Activated CD4-positive, alpha-beta T cell treated with anti-CD3 and anti-CD28 coated beads, Interleukin-2, amount 50 U/mL, for 16 hours (primary cell): ENCODE measurements at regions not wholly inside any gene's neighbourhood (a gene's known extent, or its start where the extent isn't known, plus 50 kb on each side); places are given as distances from the start of the nearest gene placed in this dataset.
A peak's percentile ranks its signal among the peaks of the same experiment; 100 is the strongest.
"Not testable (repeated sequence)": the region's sequence is repeated elsewhere in the genome, so short reads cannot be mapped to it uniquely, and the experiment has no call there.

Source experiments
- DNase-seq: peaks from one replicate; pipeline ENCODE4 v3.0.0-alpha.2; 2020

DNA sequence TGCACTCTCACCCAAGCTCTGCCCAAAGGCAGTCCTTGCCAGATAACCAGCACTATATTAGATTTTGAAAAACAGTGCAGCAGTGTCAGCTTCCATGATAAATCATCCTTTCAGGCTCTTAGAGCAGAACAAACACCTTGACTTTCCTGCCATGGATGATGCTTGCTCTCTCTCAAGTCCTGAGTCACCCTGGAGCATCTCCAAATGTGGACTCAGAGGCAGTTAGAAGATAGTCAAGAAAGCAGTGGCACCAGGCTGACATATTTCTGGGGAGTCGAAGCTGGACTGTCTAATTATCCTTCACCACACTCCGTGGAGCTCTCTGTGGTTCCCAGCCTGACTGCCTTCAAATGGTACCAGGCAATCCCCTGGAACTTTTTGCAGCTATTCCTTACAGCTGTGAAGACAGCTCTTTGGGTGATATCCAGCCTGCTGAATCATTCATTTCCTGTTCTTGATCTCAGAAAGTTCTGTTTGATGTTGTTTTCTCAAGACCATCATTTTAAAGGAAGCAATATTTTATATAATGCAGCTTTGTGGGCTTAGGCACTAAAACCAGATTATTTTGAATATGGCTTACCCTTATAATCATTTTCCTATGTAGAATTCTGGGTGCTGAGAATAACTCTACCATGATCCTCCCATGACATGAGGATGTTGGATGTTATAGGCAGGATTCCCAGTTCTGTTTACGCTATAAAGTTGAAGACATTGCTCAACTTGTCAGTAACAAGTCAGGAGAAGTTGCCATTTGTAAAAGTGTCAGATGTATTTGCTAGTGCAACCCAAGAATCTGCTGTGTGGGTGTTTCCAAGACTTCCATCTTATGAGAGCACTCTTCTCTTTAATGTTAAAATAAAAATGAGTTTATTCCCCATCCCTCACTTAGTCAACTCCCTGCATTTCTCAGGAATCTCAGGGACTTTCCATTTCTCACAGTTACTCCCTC, 233.8 kb downstream of the C7orf25 start:
- no peak for DNase-seq

DNA sequence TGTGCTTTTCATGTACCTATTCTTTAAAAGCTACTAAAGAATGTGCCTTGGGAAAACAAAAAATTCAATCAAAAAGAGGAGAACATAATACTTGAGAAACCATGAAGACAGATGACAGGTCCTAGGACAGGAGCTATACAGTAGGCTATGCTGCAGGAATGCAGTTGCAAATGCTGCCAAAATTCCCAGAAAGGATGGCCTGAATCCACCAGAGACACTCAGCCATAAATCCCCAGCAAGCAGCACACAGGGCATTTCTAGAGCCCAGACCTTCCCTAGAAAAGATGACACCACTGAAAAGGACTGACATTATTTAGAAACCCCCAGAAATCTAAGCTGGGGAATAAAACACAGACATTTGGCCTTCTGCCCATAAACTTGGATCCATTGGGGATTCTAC, 237.3 kb downstream of the C7orf25 start:
- DNase-seq: no peak

DNA sequence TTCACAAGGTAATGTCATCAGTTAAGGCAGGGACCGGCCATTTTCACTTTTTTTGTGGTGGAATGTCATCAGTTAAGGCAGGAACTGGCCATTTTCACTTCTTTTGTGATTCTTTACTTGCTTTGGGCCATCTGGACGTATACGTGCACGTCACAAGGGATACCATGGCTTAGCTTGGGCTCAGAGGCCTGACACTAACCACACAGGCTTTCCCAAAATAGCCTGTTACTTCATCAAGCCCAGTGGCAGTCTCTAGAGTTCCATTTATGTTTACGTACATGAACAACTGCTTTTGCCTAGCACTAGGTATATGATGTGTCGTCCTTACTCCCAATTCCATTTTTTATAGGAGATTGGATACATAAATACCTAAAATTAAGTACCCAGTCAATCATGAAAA, 237.9 kb downstream of the C7orf25 start:
- no peak for DNase-seq

DNA sequence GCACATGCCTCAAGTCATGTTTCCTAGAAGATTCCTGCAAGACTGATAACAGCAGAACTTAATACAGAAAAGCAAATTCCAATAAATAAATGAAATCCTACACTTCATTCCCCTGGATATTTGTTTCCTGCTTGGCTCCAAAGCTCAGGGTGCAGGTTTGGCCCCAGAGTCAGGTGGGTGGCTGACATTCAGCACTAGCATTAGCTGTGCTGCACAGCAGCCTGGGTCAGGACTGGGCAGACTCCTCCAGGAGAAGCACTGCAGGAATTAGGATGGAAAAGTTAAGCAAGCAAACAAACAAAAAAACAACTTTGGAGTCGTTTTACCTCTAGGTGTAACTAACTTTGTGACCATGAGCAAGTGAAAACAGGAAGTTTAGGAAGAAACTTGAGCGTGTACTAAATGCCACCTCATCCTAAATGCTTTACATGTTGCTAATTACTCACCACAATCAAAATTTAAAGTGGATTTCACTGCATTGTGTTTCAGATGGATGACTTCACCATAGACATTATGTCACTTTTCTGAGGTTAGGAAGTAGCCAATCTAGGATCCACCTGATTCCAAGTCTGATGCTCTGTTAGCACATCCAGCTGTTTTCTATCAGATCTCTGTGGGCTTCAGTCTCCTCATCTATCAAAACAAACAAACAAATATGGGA, 239.4 kb downstream of the C7orf25 start:
- no peak for DNase-seq

DNA sequence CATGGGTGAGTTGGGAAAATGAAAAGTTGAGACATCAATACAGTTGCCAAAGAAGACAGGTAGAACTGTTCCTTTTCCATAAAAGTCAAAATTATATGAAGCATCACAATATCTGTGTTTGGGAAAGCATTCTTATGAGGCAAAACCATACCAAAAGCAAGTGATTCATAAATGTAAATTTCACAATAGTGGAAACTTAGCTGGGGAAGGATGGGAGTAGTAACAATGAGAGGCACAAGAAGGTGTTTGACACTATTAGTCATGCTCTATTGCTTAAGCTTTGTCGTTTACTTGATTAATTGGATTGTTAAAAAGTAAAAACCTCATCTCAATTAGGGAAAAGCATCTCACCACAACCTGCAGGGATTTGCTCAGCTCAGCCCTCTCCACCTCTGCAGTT, 240.2 kb downstream of the C7orf25 start:
- peak; percentile 10 for DNase-seq

DNA sequence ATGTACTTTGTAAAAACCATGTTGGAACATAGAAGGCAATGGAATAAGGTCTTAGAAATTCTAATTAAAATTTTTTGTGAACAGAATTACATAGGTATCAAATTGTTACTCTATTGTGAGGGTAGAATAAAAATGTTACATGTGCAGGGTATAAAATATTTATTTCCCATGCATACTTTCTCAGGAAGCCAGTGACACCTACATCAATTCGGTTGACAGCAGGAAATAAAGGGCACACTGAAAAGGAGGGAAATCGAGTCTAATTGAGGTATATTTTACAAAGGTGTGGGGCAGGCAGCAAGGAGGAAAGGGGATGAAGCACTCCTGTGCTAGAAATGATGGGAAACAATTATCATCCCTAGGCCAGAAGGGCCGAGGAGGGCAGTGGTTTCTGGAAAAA, 244.9 kb downstream of the C7orf25 start:
- DNase-seq: no peak

DNA sequence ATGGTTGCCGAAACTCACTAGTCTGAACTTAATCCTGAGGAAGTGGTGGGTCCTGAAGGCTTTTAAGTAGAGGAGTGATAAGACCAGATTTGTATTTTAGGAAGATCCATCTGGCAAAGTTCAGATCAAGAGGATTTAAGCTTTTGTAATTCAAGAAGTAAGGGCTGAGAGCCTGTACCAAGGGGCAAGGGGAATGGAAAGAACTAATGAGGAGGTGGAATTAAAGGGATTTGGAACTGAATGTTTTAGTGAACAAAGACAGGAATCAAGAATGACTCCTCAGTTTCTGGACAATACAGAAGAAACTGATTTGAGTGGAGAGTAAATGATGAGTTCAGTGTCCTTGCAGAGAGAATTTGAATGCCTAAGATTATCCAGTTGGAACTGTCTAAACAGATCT, 249.0 kb downstream of the C7orf25 start:
- DNase-seq: no peak

DNA sequence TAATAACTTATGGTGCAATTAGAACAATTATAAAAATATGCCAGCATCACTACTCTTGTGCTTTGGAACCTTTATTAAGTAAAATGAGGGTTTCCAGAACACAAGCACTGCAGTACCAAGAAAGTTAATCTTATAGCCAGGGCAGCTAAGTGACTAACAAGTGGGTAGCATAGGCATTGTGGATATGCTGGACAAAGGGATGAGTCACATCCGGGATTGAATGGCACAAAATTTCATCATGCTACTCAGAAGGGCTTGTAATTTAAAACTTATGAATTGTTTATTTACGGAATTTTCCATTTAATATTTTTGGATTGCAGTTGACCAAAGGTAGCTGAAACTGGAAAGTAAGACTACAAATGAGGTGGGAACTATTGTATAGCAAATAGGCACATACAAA, 250.6 kb downstream of the C7orf25 start:
- DNase-seq: no peak

DNA sequence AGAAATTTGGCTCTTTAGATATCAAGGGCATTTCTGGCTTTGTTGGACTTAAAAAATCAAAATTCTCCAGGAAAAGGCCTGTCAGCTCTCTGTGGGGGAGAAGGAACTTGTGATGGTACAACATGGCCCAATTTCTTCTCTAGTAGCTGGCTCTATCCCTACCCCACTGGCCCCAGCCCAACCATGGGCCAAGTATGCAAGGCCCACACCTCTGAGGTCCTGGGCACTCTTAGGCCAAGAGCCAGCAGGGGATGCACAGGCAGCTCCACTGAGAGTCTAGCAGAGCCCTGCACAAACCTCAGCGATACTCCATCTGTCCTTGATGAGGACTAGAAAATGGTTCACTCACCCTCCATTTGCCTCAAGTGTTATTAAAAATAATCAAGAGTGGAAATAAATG, 261.2 kb downstream of the C7orf25 start:
- no peak for DNase-seq

DNA sequence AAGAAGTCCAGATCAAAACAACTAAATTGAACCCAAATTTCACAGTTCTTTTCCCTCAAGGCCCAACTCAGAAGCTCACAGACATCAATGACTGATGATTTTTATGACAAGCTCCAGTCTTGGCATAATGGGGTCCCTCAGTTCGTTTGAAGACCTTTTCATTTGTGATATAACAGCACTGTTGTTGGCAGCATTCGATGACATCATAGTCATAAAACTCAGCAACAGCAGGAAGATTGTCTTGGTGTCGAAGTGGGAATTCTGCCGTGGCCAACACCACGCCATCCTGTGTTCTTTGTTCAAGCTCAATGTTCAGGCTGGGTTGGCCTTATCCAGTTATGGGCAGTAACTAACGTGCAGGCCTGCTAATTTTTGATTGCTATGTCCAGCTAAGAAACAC, 261.7 kb downstream of the C7orf25 start:
- no peak for DNase-seq

DNA sequence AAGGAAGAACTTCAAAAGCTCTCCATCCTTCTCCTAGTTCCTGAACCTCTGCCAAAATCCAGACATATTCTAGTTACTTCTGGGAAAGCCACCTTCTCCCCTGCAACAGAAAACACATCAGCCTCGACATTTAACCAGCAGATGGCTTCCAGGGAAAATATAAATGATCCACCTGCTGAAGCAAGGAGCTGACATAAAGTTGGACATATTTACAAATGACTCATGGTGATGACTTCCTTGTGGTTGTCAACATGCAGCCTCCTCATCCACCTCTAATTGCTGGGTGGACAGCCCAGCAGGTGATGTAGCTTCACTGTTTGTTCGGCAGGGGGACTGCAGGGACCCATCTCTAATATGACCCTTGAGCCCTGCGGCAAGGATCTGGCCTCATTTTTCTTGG, 266.0 kb downstream of the C7orf25 start:
- no peak for DNase-seq

DNA sequence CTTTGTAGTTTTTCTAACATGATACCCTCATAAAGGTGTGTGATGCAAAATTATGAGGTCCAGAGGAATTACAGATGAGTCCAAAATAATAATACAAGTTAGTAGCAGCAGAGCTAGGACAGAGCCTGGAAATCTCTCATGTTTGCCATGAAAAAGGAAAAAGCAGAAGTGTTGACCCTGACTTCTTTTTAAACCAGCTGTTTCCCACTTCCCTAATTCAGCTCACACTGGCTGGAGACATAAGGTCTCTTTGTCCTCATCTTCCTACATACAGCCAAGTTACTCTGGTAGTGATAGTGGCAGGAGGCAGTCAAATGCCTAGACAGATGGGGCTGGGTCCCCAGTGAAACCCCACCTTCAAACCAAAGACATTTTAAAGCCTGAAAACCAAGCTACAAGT, 269.2 kb downstream of the C7orf25 start:
- DNase-seq: no peak

DNA sequence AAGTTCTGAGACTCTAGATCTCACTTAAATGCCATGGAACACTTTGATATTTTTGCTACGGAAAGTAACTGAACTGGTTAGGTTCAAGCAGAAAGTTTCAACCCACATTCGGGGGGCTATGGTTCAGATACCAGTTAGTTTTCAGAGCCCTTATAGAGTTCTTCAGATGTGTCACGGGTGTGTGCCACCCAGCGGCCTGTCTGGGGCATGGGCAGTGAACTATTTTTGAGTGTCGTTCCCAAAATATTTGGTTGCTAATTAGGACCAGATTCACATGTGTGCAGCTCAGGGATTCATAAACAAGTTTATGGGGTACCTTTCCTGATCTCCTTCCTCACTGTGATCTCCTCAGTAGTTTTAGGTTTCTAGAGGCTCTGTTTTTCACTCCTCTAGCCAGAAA, 271.9 kb downstream of the C7orf25 start:
- DNase-seq: no peak

DNA sequence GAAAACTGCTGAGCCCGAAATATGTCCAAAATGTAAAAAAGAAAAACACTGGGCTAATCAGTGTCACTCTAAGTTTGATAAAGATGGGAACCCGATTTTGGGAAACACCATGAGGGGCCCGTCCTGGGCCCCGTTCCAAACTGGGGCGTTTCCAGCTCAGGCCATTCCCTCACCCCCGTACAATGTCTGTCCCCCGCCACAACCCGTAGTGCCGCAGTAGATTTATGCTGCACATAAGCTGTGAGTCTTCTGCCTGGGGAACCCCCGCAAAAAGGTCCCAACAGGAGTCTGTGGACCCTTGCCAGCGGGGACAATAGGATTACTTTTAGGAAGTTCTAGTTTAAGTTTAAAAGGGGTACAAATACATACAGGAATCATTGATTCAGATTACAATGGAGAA, 275.5 kb downstream of the C7orf25 start:
- DNase-seq: not testable (repeated sequence)

DNA sequence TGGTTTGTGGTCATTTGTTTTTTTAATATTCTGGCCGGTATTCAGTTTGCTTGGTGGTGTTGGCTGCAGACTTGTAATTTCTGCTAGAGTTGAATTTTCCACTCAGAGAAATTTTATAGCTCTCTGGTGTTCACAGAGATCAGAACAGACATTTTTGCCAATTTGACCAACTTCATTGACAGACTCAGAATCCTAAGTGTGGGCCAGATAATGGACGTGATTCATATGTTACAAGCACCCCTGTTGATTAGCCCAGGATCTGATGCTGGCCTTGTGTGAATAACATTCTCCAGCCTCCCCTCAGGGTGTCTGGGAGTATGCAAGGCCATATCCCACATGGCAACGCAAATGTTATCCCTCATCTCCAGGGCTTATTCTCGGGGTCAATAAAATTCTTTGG, 283.8 kb downstream of the C7orf25 start:
- DNase-seq: no peak

DNA sequence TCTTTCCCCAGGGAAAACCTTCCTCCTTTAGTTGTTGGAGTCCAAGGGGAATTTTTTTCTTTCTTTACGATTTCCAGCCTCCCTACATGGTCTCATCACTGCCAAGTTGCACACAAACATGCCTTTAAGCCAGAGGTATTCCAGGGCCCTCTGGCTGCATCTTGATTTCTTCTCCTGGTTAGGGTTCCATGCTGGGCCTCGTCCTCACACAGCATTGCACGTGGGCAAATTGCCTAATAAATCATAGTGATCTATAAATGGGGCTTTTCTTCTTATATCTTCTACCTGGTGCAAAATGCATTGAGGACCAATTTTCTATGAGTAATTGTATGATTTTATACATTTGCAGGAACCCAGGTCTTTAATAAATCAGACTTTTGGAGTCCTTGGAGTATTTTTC, 284.2 kb downstream of the C7orf25 start:
- DNase-seq: no peak

DNA sequence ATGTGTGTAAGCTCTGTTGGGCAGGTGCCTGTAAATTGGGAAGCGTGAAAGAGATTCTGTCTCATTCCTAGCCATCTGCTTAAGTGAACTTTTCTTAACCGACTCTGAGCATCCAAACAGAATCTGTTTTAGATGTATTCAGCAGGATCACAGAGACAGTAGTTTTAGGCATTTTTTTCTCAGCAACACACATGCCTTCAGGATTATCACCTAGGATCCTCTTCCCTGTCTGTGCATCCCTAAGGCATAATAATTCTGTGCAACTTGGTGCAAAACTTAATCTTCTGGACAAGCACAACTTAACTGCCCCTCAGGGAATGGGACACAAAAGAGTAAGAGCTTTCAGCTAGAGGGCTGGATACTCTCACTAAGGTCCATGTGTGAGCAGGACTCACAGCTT, 284.8 kb downstream of the C7orf25 start:
- DNase-seq: no peak

DNA sequence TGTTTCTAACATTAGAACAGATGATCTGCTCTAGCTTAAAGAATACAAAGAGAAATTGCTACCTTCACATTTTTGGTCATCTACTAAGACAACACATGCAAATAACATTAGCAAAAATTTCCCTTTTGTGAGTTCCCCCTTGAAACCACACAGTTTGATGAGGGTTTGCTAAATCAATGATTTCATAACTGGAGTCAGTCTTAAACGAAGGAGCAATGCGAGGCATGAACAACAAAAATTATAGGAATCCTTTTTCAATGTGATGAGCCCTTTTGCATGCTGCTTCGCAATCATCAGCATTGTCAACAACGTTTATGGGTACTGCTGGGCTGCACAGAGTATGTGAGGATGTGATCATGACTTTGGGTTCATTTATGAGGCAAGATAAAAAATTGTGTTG, 286.4 kb downstream of the C7orf25 start:
- no peak for DNase-seq

DNA sequence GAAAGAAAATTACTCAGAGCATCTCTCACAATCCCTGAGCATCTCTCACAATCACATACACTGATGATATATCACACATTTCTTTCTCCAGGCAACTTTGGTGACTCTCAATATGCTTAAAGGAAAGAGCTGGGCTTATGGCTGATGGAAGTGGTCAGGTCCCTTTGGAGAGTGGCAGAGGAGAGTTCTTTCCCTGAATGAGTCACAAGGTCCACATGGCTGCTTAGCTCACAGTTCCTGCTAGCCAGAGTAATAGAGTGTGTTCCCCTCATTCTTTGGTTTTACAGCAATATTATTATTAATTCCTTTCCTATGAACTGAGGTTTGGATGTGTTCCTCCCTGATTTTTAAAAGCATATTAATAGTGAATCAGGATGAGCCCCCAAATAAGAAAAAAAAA, 287.4 kb downstream of the C7orf25 start:
- no peak for DNase-seq

DNA sequence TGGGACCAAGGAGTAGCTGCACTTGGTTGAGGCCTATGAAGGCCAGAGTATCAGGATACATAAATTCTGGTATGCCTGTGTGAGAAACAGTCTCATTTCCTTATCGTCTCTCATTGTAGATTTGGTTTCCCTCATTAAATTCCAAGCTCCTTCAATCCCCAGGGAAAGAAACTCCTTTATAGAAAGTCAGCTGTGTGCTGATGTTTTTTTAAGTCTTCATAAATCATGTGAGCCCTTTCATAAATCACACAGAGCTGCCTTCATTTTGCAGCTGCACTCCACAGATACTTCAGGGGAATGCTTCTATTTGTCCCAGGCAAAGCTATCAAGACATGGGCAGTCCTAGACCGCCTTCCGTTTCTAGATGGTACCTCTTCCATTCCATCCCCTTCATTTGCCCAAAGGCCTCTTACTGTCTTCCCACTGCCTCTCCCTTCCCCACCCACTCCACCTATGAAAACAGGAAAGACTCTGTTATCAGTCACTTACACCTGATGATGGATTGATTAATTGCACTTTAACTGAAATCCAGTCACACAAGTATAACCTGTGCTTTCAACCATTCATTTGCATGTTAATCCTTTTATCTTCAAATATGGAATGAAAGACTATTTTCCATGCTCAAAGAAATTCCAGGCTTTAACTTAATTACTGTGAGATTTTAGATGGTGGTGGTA, 290.2 kb downstream of the C7orf25 start:
- no peak for DNase-seq

DNA sequence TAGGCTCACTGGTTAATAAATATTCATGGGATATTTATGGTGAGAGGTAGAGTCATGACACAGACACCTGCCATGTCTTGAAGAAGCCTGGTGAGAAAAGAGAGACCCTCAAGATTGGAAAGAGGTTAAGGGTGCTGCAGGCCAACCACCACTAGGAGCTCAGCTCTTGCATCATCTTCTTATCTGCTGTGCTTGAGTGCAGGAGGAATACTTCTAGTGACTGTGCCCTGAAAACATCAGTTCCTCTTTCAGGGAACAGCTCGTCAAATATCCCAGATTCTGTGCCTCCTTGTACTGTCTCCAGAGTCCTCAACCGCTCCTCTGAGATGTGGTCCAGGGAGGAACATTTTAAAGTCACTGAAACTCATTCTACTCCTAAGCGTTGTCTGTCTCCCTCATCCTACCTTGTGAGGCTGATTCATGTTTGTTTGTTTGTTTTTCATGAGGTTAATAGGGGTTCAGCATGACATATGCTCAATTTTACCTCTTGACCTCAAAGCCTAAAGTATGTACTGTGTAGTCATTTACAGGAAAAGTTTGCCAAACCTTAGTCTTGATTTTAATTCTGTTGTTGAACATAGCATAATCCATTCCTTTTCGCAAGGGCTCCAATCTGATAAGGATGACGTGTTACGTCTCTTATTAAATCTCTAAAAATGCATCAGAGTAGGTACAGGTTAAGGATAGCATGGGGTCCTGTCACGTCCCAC, 293.1 kb downstream of the C7orf25 start:
- no peak for DNase-seq

DNA sequence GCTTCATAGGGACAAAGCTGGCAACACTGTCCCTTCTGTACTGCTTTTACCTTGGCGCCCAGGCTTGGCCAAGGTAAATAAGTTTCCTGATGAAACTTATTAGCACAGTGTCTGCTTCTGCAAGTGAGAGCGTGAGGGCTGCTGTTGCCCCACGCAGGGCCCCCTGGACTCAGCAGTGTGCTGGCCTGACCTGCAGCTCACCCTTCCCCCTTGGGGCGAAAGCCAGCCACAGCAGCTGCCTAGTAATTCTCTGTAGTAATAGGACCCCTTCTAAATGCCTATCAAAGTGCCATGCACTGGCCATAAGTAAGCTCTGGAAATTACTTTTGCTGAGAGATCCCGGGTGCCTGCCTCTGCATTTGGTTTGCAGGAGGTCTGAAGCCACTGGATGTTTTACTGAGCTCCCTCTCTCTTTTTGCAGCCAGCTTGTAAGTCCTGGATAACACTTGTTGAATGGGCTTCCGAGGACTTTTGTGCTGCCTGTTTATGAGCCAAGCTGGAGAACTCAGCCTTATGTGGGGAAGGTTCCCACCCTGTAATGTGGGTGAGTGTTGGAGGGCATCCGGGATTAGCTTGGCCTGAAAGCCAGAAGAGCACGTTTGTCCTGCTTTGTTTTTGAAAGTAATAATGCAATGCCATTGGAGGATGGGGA, 293.9 kb downstream of the C7orf25 start:
- no peak for DNase-seq
